ENCODE measurements at regions not wholly inside any gene's neighbourhood (a gene's known extent, or its start where the extent isn't known, plus 50 kb on each side); places are given as distances from the start of the nearest gene placed in this dataset.

DNA sequence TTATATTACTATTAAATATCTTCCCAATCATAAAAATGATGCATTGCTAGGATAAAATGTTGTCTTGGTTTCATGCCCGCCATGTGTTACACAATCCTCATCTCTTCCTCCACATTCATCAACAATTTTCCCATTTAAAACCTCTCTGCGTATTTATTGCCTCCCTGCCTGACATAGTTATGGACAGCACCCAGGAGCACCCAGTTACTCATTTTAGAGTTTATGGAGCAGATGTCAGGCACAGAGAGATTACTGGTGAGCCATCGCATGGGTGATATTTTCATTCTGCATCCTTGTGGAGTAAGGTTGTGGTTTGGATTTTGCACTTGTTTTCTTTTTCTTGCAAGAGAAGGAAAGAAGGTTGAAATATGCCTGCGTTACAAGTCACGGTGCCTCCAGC lies 116.7 kb upstream of the NPAS2 start:
- Histone ChIP-seq H3K4me1 (no peaks in the 10 kb centered on the region), H3K36me3 (no peaks in the 10 kb centered on the region), H3K27me3 (no peaks in the 10 kb centered on the region), H3K4me3 (no peak overlapping the region), H3K27ac (no peak overlapping the region), H3K9me3 (no peaks in the 10 kb centered on the region)
- TF ChIP-seq, protein P1, sequence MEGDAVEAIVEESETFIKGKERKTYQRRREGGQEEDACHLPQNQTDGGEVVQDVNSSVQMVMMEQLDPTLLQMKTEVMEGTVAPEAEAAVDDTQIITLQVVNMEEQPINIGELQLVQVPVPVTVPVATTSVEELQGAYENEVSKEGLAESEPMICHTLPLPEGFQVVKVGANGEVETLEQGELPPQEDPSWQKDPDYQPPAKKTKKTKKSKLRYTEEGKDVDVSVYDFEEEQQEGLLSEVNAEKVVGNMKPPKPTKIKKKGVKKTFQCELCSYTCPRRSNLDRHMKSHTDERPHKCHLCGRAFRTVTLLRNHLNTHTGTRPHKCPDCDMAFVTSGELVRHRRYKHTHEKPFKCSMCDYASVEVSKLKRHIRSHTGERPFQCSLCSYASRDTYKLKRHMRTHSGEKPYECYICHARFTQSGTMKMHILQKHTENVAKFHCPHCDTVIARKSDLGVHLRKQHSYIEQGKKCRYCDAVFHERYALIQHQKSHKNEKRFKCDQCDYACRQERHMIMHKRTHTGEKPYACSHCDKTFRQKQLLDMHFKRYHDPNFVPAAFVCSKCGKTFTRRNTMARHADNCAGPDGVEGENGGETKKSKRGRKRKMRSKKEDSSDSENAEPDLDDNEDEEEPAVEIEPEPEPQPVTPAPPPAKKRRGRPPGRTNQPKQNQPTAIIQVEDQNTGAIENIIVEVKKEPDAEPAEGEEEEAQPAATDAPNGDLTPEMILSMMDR (IDR thresholded peaks at IDR 0.05) = no peak
- DNase-seq (ENCODE audit: low spot score) = peak; percentile 9

- Histone ChIP-seq H3K4me1 (no peaks in the 10 kb centered on the region), H3K27me3 (no peaks in the 10 kb centered on the region), H3K27ac (no peak overlapping the region), H3K9me3 (no peaks in the 10 kb centered on the region), H3K4me3 (no peak overlapping the region), H3K36me3 (no peaks in the 10 kb centered on the region)
- DNase-seq (ENCODE audit: low spot score) = peak; percentile 53
- TF ChIP-seq, protein P1 (IDR thresholded peaks at IDR 0.05) = no peak
Measured at GRCh38 chr2:100703739-100704138, 116.2 kb upstream of the NPAS2 start.

DNA sequence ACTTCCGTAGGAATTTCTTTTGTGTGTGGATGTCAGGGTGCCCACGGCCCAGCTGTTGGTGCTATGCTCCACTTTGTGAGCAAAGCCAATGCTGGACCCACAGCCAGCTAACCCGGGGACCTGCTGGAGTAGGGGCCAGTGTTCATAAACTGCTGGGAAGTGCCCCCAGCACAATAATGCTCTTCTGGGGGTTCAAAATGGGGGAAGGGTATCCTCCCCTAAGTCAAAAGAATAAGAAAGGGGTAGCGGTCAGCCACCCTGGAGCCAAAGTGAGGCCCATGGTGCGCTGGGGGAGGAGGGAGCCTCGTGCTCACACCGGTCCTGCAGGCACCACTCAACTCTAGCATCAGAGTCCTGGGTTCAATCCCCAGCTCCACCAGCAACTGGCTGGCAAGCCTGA lies 115.8 kb upstream of the NPAS2 start:
- H3K27me3 ChIP-seq = no peaks in the 10 kb centered on the region
- no peaks in the 10 kb centered on the region for H3K4me1 ChIP-seq
- H3K9me3 ChIP-seq = no peaks in the 10 kb centered on the region
- H3K4me3 ChIP-seq = no peak overlapping the region
- no peaks in the 10 kb centered on the region for H3K36me3 ChIP-seq
- no peak overlapping the region for H3K27ac ChIP-seq
- peak; percentile 18 for DNase-seq (ENCODE audit: low spot score)
- TF ChIP-seq, protein P1 (IDR thresholded peaks at IDR 0.05) = no peak

DNA sequence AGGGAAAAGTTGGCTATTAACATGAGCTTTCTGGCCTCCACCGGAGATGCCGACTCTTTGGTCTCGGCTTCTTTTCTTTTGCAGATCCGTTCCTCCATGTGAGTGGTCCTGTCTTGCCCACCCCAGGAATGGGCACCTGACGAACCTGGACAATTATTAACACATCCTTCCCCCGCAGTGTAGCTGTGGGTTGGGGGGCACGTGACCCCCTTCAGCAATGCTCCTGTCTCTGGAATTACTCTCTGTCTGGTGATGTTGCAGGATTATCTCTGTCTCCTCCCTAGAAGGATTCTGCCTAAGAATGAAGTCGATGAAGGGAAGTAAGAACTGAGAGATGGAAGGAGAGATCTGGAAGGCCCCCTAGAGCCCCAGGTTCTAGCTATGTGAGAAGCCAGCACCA lies 115.2 kb upstream of the NPAS2 start:
- Histone ChIP-seq H3K27ac (no peak overlapping the region), H3K9me3 (no peaks in the 10 kb centered on the region), H3K27me3 (no peaks in the 10 kb centered on the region), H3K36me3 (no peaks in the 10 kb centered on the region), H3K4me3 (no peak overlapping the region), H3K4me1 (no peaks in the 10 kb centered on the region)
- TF ChIP-seq, protein P1 (IDR thresholded peaks at IDR 0.05) = no peak
- no peak for DNase-seq (ENCODE audit: low spot score)

DNA sequence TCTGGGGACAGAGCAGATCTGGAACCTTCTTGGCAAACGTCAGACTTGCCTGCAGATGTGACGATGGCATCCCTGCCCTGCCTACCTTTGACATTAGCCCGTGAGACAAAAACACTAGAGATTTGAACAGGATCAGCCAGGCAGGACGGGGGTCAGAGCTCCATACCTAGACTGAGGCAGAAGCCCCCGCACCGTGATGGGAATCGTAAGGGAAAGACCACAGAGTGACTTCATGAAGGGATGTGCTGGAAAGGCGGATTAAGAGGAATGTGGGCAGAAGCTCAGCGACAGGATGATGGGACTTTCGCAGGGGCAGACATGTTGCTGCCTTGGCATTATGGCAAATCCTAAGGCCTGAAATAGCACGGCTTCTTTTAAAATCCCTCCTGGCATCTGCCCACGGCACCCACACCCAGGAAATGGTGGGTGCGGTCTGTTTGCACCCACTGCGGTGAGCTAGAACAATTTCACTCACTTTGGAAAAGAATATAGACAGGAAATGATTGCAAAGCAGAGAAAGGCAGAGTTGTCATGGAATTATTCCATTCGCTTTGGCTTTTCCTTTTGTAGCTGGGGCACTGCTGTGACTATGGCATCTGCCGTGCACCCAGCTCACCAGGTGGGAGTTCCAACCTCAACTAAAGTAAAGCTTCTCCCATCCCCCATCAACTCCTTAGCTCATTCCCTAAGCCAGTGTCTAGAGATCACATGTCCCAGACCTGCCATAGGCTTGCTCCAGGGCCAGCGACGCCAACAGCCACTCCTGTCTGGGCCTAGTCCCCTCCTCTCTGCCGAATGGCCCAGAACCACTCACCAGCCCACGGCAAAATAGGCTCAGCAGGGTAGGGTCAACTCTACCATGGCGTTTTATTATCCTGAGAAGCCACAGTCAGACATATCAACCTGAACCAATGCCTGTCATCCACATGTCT lies 112.7 kb upstream of the NPAS2 start:
- Histone ChIP-seq H3K4me1 (no peaks in the 10 kb centered on the region), H3K9me3 (no peaks in the 10 kb centered on the region), H3K27me3 (no peaks in the 10 kb centered on the region), H3K36me3 (no peaks in the 10 kb centered on the region), H3K27ac (no peak overlapping the region), H3K4me3 (no peak overlapping the region)
- no peak for DNase-seq (ENCODE audit: low spot score)
- TF ChIP-seq, protein P1 (IDR thresholded peaks at IDR 0.05) = no peak

Data from right atrium auricular region (tissue), 2 donors.